Panc1 (cell line): ENCODE measurements at regions not wholly inside any gene's neighbourhood (a gene's known extent, or its start where the extent isn't known, plus 50 kb on each side); places are given as distances from the start of the nearest gene placed in this dataset.
"Not testable (repeated sequence)": the region's sequence is repeated elsewhere in the genome, so short reads cannot be mapped to it uniquely, and the experiment has no call there.

Experiments
- ATAC-seq: fragments of 200-7000 bp; cut with Tn5 transposase; 2 replicates; pipeline ENCODE4 v1.9.1; 2020; ENCODE audit warnings: mild to moderate bottlenecking, moderate library complexity
- BruUV-seq: library from RNA; stranded (reverse); fragments of 400-500 nt; replicated peaks from 2 replicates; lab custom pipeline; 2021; lab: Mats Ljungman, UMichigan
- CTCF ChIA-PET: fragments of 300-600 bp; sonication (Branson Sonifier 250); formaldehyde crosslinking; loops from one replicate; lab custom pipeline; 2022; ENCODE audit warnings: antibody characterized with exemption; lab: Charles Lee
- POLR2A ChIA-PET: fragments of 300-600 bp; sonication (Branson Sonifier 250); formaldehyde crosslinking; loops from one replicate; lab custom pipeline; 2022; ENCODE audit warnings: antibody characterized with exemption; lab: Charles Lee
- DNase-seq: peaks from one replicate; pipeline ENCODE4 v3.0.0-alpha.2; 2010; ENCODE audit warnings: low read depth, low spot score
- H3K27ac ChIP-seq: 2 replicates; pipeline ENCODE4 v1.5.1; 2011; ENCODE audit warnings: mild to moderate bottlenecking, low read length, inconsistent platforms
- H3K27me3 ChIP-seq: fragments of 200-500 bp; sonication (Bioruptor generic); 2 replicates; pipeline ENCODE4 v1.6.0; 2014; ENCODE audit warnings: low read length, inconsistent platforms; ENCODE audit not compliant: control insufficient read depth, insufficient read depth
- H3K36me3 ChIP-seq: fragments of 200-500 bp; sonication (Bioruptor generic); 2 replicates; pipeline ENCODE4 v1.5.1; 2014; ENCODE audit warnings: inconsistent platforms, mild to moderate bottlenecking, low read length, moderate library complexity; ENCODE audit not compliant: control insufficient read depth, insufficient read depth
- H3K4me1 ChIP-seq: 2 replicates; pipeline ENCODE4 v1.5.1; 2011; ENCODE audit warnings: inconsistent platforms, mild to moderate bottlenecking, low read length, moderate library complexity; ENCODE audit not compliant: control insufficient read depth, insufficient read depth
- H3K4me3 ChIP-seq, 2 experiments: 2 replicates each; pipeline ENCODE4 v1.5.1; 2011 to 2012; ENCODE audit warnings: low read depth in 2 of 2, low read length in 2 of 2, mild to moderate bottlenecking in 2 of 2, inconsistent platforms in 1 of 2, moderate library complexity in 1 of 2
- H3K9me3 ChIP-seq: fragments of 200-500 bp; sonication (Bioruptor generic); 2 replicates; pipeline ENCODE4 v1.5.1; 2014; ENCODE audit warnings: low read depth, mild to moderate bottlenecking, inconsistent platforms, low read length, moderate library complexity; ENCODE audit not compliant: control insufficient read depth, insufficient read depth
- POLR2AphosphoS5 ChIP-seq: IDR thresholded peaks from 2 replicates; pipeline ENCODE4 v1.6.1; 2012; ENCODE audit warnings: mild to moderate bottlenecking, low read depth, low read length, moderate library complexity
- SIN3A ChIP-seq: IDR thresholded peaks from 2 replicates; pipeline ENCODE4 v1.6.1; 2012; ENCODE audit warnings: low read depth, mild to moderate bottlenecking, low read length, moderate library complexity, borderline replicate concordance; ENCODE audit not compliant: insufficient read depth
- TCF7L2 ChIP-seq: IDR thresholded peaks from 2 replicates; pipeline ENCODE4 v1.6.1; 2011; ENCODE audit warnings: mild to moderate bottlenecking, low read depth, low read length, inconsistent platforms
- in situ Hi-C: cut with HindIII; loops from 2 replicates; pipeline ENCODE4 v1.10.0; 2016; ENCODE audit warnings: low sequenced_read_pairs, low pct_unique_long_range_greater_than_20kb
- intact Hi-C: fragments of 100-400 bp; cut with micrococcal nuclease; formaldehyde crosslinking; loops from one replicate; pipeline ENCODE4 v1.10.0; 2022; ENCODE audit not compliant: unreplicated experiment
- TF ChIP-seq, protein P1 (sequence below): fragments of 450-650 bp; IDR thresholded peaks from 2 replicates; pipeline ENCODE4 v1.5.1; 2017; ENCODE audit warnings: mild to moderate bottlenecking
- TF ChIP-seq, protein P2 (sequence below), 2 experiments: IDR thresholded peaks; 2 replicates each; pipeline ENCODE4 v1.6.1; 2011 to 2012; ENCODE audit warnings: low read depth in 2 of 2, control low read depth in 1 of 2, low read length in 1 of 2, mild to moderate bottlenecking in 1 of 2, moderate library complexity in 1 of 2; ENCODE audit not compliant: insufficient read depth in 1 of 2

DNA sequence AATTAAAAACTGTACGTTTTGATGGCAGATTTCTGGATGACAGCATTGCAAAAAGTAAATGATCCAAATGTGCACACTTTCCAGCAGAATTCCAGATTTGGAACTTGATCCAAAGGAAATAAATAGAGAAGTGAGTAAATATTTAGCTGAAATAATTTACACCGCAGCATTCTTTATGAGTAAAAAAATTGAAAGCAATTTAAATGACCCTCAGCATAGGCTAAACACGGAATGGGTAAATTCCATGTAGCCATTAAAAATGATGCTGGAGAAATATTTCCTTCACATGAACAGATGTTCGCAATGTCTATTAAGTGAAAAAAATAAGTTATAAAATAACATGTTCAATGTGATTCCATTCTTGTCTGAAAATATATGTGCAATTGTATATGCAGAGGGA is 424.8 kb downstream of the HS3ST3B1 start:
- H3K9me3 ChIP-seq = no peaks in the 10 kb centered on the region
- BruUV-seq = no TSS peak
- H3K27me3 ChIP-seq = no peaks in the 10 kb centered on the region
- ATAC-seq = no peak
- ChIA-PET CTCF (no interaction called here), POLR2A (no interaction called here)
- no peak overlapping the region for H3K27ac ChIP-seq
- H3K36me3 ChIP-seq = no peaks in the 10 kb centered on the region
- DNase-seq = no peak
- no peaks in the 10 kb centered on the region for H3K4me1 ChIP-seq
- TF ChIP-seq POLR2AphosphoS5 (no peak), SIN3A (no peak), TCF7L2 (no peak)
- TF ChIP-seq, protein P1, sequence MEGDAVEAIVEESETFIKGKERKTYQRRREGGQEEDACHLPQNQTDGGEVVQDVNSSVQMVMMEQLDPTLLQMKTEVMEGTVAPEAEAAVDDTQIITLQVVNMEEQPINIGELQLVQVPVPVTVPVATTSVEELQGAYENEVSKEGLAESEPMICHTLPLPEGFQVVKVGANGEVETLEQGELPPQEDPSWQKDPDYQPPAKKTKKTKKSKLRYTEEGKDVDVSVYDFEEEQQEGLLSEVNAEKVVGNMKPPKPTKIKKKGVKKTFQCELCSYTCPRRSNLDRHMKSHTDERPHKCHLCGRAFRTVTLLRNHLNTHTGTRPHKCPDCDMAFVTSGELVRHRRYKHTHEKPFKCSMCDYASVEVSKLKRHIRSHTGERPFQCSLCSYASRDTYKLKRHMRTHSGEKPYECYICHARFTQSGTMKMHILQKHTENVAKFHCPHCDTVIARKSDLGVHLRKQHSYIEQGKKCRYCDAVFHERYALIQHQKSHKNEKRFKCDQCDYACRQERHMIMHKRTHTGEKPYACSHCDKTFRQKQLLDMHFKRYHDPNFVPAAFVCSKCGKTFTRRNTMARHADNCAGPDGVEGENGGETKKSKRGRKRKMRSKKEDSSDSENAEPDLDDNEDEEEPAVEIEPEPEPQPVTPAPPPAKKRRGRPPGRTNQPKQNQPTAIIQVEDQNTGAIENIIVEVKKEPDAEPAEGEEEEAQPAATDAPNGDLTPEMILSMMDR = no peak
- TF ChIP-seq, protein P2, sequence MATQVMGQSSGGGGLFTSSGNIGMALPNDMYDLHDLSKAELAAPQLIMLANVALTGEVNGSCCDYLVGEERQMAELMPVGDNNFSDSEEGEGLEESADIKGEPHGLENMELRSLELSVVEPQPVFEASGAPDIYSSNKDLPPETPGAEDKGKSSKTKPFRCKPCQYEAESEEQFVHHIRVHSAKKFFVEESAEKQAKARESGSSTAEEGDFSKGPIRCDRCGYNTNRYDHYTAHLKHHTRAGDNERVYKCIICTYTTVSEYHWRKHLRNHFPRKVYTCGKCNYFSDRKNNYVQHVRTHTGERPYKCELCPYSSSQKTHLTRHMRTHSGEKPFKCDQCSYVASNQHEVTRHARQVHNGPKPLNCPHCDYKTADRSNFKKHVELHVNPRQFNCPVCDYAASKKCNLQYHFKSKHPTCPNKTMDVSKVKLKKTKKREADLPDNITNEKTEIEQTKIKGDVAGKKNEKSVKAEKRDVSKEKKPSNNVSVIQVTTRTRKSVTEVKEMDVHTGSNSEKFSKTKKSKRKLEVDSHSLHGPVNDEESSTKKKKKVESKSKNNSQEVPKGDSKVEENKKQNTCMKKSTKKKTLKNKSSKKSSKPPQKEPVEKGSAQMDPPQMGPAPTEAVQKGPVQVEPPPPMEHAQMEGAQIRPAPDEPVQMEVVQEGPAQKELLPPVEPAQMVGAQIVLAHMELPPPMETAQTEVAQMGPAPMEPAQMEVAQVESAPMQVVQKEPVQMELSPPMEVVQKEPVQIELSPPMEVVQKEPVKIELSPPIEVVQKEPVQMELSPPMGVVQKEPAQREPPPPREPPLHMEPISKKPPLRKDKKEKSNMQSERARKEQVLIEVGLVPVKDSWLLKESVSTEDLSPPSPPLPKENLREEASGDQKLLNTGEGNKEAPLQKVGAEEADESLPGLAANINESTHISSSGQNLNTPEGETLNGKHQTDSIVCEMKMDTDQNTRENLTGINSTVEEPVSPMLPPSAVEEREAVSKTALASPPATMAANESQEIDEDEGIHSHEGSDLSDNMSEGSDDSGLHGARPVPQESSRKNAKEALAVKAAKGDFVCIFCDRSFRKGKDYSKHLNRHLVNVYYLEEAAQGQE (IDR thresholded peaks at IDR 0.05; ENCODE audit: insufficient read depth in 1 of 2, low read depth in 2 of 2, low read length in 1 of 2) = no peak
- intact Hi-C loops = no loop called here
- in situ Hi-C loops = no loop called here
- H3K4me3 ChIP-seq = no peak overlapping the region

DNA sequence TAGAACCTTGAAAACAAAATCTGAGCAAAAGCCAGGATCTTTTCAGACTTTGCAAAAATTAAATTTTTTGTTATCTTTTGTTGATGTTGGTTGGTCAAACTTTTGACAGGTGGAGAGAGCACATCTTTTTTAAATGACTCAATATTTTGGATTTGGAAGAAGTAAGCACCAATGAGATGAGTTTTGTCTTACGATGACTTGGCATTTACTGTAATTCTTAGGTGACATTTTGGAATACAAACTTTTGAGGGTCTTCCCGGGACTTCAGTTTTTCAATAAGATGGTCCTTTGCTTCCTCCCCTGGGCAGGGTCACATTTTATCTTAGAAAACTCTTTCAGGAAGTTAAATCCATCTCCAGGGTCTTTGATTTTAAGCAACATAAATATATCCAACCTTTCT is 423.9 kb downstream of the HS3ST3B1 start:
- ATAC-seq (no peak), DNase-seq (no peak)
- Histone ChIP-seq H3K4me3 (no peak overlapping the region), H3K36me3 (no peaks in the 10 kb centered on the region), H3K9me3 (no peaks in the 10 kb centered on the region), H3K27ac (no peak overlapping the region), H3K27me3 (no peaks in the 10 kb centered on the region), H3K4me1 (no peaks in the 10 kb centered on the region)
- CTCF ChIA-PET = no interaction called here
- BruUV-seq = no TSS peak
- POLR2A ChIA-PET = no interaction called here
- TF ChIP-seq SIN3A = no peak
- no peak for TF ChIP-seq TCF7L2
- TF ChIP-seq, protein P1 = no peak
- TF ChIP-seq, protein P2 (IDR thresholded peaks at IDR 0.05; ENCODE audit: insufficient read depth in 1 of 2, low read depth in 2 of 2, low read length in 1 of 2) = no peak
- no peak for TF ChIP-seq POLR2AphosphoS5
- intact Hi-C loops (no loop called here), in situ Hi-C loops (no loop called here)

DNA sequence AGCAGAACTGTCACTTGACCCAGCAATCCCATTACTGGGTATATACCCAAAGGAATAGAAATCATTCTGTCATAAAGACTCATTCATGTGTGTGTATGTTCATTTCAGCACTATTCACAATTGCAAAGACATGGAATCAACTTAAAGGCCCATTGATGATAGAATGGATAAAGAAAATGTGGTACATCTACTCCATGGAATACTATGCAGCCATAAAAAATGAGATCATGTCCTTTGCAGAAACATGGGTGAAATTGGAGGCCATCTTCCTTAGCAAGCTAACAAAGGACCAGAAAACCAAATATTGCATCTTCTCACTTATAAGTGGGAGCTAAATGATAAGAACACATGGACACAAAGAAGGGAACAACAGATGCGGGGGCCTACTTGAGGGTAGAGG is 422.5 kb downstream of the HS3ST3B1 start:
- in situ Hi-C loops, ATAC-seq, H3K27ac ChIP-seq, POLR2A ChIA-PET, H3K9me3 ChIP-seq, H3K4me3 ChIP-seq, H3K27me3 ChIP-seq, H3K36me3 ChIP-seq, intact Hi-C loops, DNase-seq, H3K4me1 ChIP-seq, BruUV-seq, CTCF ChIA-PET: not testable (repeated sequence)
